Parathyroid adenoma (tissue), 2 donors: ENCODE measurements at regions not wholly inside any gene's neighbourhood (a gene's known extent, or its start where the extent isn't known, plus 50 kb on each side); places are given as distances from the start of the nearest gene placed in this dataset.

ENCODE experiments used
- H2AFZ ChIP-seq: fragments of 300-600 bp; sonication (generic); one replicate; pipeline ENCODE4 v1.7.0; 2017; ENCODE audit warnings: antibody characterized with exemption, mild to moderate bottlenecking
- H3K27ac ChIP-seq: fragments of 300-600 bp; sonication (generic); one replicate; pipeline ENCODE4 v1.7.0; 2017
- H3K27me3 ChIP-seq: fragments of 300-600 bp; sonication (generic); one replicate; pipeline ENCODE4 v1.7.0; 2017; ENCODE audit warnings: low read length; ENCODE audit not compliant: control insufficient read depth, insufficient read depth
- H3K36me3 ChIP-seq: fragments of 300-600 bp; sonication (generic); one replicate; pipeline ENCODE4 v1.7.0; 2017; ENCODE audit warnings: low read length; ENCODE audit not compliant: control insufficient read depth, insufficient read depth
- H3K4me1 ChIP-seq: fragments of 300-600 bp; sonication (generic); one replicate; pipeline ENCODE4 v1.7.0; 2017; ENCODE audit warnings: control low read depth
- H3K4me2 ChIP-seq: fragments of 300-600 bp; sonication (generic); one replicate; pipeline ENCODE4 v1.7.0; 2017; ENCODE audit warnings: low read length
- H3K4me3 ChIP-seq: fragments of 300-600 bp; sonication (generic); one replicate; pipeline ENCODE4 v1.7.0; 2017; ENCODE audit warnings: low read depth, low read length
- H3K79me2 ChIP-seq: fragments of 300-600 bp; sonication (generic); one replicate; pipeline ENCODE4 v1.7.0; 2017; ENCODE audit warnings: control low read depth
- H3K9ac ChIP-seq: fragments of 300-600 bp; sonication (generic); one replicate; pipeline ENCODE4 v1.7.0; 2017; ENCODE audit warnings: mild to moderate bottlenecking
- H3K9me3 ChIP-seq: fragments of 300-600 bp; sonication (generic); one replicate; pipeline ENCODE4 v1.7.0; 2017; ENCODE audit warnings: low read length; ENCODE audit not compliant: control insufficient read depth
- TF ChIP-seq, protein P1 (sequence below): fragments of 300-600 bp; sonication (generic); IDR thresholded peaks from one replicate; pipeline ENCODE4 v1.7.0; 2017; ENCODE audit warnings: antibody characterized with exemption, mild to moderate bottlenecking
- donor health status: primary hyperparathyroidism.

DNA sequence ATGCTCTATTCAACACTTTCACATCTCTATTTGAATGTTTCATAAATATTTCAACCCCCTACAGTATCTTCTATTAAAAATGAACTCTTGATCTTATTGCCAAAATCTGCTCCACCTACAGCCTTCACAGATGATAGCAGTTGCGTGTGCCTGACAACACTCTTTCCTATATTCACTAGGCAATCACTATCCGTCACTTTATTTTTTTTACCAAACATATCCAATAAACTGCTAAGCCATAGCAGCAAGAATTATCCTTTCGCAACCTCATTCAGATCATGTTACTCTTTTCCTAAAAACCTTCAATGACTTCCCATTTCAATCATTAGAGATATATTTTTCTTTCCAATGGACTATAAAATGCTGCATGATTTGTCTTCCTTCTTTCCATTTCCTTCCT, 629.8 kb upstream of the PCDH9 start:
- Histone ChIP-seq H3K27ac (no peak overlapping the region), H3K4me2 (no peak overlapping the region), H3K79me2 (no peaks in the 10 kb centered on the region), H3K9ac (no peak overlapping the region), H3K4me3 (no peak overlapping the region), H2AFZ (no peak overlapping the region), H3K4me1 (no peaks in the 10 kb centered on the region), H3K27me3 (no peaks in the 10 kb centered on the region), H3K36me3 (no peaks in the 10 kb centered on the region), H3K9me3 (no peaks in the 10 kb centered on the region)
- TF ChIP-seq, protein P1, sequence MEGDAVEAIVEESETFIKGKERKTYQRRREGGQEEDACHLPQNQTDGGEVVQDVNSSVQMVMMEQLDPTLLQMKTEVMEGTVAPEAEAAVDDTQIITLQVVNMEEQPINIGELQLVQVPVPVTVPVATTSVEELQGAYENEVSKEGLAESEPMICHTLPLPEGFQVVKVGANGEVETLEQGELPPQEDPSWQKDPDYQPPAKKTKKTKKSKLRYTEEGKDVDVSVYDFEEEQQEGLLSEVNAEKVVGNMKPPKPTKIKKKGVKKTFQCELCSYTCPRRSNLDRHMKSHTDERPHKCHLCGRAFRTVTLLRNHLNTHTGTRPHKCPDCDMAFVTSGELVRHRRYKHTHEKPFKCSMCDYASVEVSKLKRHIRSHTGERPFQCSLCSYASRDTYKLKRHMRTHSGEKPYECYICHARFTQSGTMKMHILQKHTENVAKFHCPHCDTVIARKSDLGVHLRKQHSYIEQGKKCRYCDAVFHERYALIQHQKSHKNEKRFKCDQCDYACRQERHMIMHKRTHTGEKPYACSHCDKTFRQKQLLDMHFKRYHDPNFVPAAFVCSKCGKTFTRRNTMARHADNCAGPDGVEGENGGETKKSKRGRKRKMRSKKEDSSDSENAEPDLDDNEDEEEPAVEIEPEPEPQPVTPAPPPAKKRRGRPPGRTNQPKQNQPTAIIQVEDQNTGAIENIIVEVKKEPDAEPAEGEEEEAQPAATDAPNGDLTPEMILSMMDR: no peak

DNA sequence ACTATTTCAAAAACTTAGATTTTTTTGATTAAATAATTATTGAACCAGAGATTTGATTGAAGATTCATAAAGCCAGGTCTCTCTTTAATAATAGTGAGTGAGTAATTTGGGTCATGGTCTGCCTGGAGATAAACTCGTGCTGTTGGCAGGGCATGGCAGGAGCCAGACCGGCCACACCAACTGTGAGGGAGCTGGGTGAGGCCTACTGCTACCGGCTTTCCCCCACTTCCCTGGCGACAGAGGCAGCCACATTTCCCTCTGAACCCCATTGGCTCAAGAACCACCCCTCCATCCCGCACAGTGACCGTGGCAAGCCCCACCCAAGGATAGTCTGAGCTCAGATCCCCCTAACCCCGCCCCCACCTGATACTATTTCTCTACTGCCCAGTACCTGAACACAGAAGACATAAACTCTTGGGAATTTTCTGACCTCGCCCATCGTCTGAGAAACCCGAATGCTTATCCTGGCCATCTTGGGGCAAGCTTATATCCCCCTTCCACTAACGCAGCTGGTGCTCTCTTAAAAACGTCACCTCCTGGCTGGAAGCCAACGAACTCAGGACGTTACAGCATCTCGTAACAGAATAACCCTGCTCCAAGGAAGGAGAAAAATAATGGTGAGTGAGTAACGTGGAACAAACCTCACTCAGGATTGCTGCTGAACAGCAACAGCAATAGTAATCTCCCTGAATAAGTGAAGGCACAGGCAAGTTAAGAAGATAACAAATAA, 627.6 kb upstream of the PCDH9 start:
- Histone ChIP-seq H3K36me3 (no peaks in the 10 kb centered on the region), H3K27me3 (no peaks in the 10 kb centered on the region)
- TF ChIP-seq, protein P1: no peak

DNA sequence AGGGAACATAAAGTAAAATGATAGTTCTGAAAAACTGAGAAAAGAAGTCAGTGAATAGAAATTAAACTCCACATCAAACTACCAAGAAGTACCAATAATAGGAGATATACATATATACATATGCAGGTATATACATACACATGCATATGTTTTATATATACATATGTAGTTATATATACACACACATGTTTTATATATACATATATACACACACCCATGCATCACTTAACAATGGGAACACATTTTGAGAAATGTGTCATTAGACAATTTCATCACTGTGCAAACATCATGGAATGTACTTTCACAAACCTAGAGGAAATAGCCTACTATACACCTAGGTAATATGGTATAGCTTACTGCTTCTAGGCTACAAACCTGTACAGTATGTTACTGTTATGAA, 626.8 kb upstream of the PCDH9 start:
- no peaks in the 10 kb centered on the region for H3K27me3 ChIP-seq
- H3K9me3 ChIP-seq: no peaks in the 10 kb centered on the region
- no peaks in the 10 kb centered on the region for H3K36me3 ChIP-seq
- no peak overlapping the region for H3K4me2 ChIP-seq
- no peak overlapping the region for H2AFZ ChIP-seq
- no peaks in the 10 kb centered on the region for H3K4me1 ChIP-seq
- H3K79me2 ChIP-seq: no peaks in the 10 kb centered on the region
- no peak overlapping the region for H3K27ac ChIP-seq
- TF ChIP-seq, protein P1: no peak
- no peak overlapping the region for H3K4me3 ChIP-seq
- H3K9ac ChIP-seq: no peak overlapping the region

More for the DNA sequence above, 627.6 kb upstream of the PCDH9 start:
- Histone ChIP-seq H2AFZ (no peak overlapping the region), H3K4me3 (no peak overlapping the region), H3K9me3 (no peaks in the 10 kb centered on the region), H3K79me2 (no peaks in the 10 kb centered on the region), H3K4me1 (no peaks in the 10 kb centered on the region), H3K27ac (no peak overlapping the region), H3K9ac (no peak overlapping the region), H3K4me2 (no peak overlapping the region)

DNA sequence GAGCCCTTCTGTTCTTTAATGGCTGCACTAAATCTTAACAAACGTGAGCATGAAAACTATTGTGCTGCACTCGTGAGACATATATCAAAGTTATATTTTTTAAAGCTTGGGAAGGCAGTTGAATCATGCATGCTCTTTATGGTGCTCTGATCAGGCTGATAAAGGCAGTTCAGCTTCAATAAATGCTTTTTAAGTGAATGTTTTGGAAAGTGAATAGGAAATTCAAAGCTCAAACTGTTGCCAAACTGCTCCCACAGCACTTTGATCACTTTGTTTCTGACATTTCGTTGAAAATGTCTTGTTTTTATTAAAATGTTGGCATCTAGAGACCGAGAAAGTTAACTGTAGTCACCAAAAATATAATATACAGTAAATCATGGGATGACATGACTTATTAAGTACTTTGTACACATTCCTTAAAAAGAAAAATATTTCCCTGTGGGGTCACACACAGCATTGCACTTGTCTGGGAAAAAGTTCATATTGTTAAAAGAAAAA, 625.7 kb upstream of the PCDH9 start:
- Histone ChIP-seq H3K4me1 (no peaks in the 10 kb centered on the region), H3K27me3 (no peaks in the 10 kb centered on the region), H3K9ac (no peak overlapping the region), H3K4me3 (no peak overlapping the region), H3K79me2 (no peaks in the 10 kb centered on the region), H3K36me3 (no peaks in the 10 kb centered on the region), H3K9me3 (no peaks in the 10 kb centered on the region), H3K27ac (no peak overlapping the region), H2AFZ (no peak overlapping the region), H3K4me2 (no peak overlapping the region)
- TF ChIP-seq, protein P1: no peak

DNA sequence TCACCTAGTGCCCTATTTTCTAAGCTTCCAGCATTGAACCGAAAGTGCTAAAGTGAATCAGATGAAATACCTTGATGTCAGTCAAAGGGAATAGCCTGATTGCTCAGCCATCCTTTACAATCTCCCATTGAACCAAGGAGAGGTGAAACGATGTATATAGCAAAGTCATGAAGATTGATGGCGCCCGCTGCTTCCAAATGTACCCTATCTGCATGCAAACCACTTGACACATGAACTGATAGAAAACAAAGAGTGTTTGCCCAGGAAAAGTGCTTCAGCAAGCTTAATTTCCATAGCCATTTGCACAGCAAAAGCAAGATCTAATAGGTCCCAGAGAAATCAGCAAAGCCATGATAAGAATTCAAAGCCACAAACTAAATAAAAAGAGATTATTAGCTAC, 624.9 kb upstream of the PCDH9 start:
- H3K27me3 ChIP-seq: no peaks in the 10 kb centered on the region
- no peaks in the 10 kb centered on the region for H3K79me2 ChIP-seq
- H3K4me2 ChIP-seq: no peak overlapping the region
- no peaks in the 10 kb centered on the region for H3K9me3 ChIP-seq
- no peak overlapping the region for H3K4me3 ChIP-seq
- TF ChIP-seq, protein P1: no peak
- H3K36me3 ChIP-seq: no peaks in the 10 kb centered on the region
- H3K9ac ChIP-seq: no peak overlapping the region
- H3K4me1 ChIP-seq: no peaks in the 10 kb centered on the region
- H3K27ac ChIP-seq: no peak overlapping the region
- H2AFZ ChIP-seq: no peak overlapping the region
